GM23338 (cell line): ENCODE measurements at regions not wholly inside any gene's neighbourhood (a gene's known extent, or its start where the extent isn't known, plus 50 kb on each side); places are given as distances from the start of the nearest gene placed in this dataset.
A peak's percentile ranks its signal among the peaks of the same experiment; 100 is the strongest.

Experiments used
- ATAC-seq: fragments of 200-7000 bp; cut with Tn5 transposase; 3 replicates; pipeline ENCODE4 v1.9.1; 2020
- DNase-seq: peaks from one replicate; pipeline ENCODE4 v3.0.0-alpha.2; 2015; ENCODE audit warnings: low spot score
- H2AFZ ChIP-seq: fragments of 200-600 bp; sonication (generic); 2 replicates; pipeline ENCODE4 v1.8.0; 2016; ENCODE audit warnings: antibody characterized with exemption, mild to moderate bottlenecking, moderate library complexity
- H3F3A ChIP-seq: fragments of 200-600 bp; sonication (generic); replicated peaks from 2 replicates; pipeline ENCODE4 v1.8.0; 2017; ENCODE audit warnings: antibody characterized with exemption, mixed run types, low read depth
- H3K27ac ChIP-seq: fragments of 200-600 bp; sonication (generic); 2 replicates; pipeline ENCODE4 v1.6.1; 2016; ENCODE audit warnings: low read depth
- H3K27me3 ChIP-seq: fragments of 200-600 bp; sonication (generic); 2 replicates; pipeline ENCODE4 v1.8.0; 2016; ENCODE audit warnings: mild to moderate bottlenecking, mixed run types, moderate library complexity; ENCODE audit not compliant: insufficient read depth
- H3K36me3 ChIP-seq: fragments of 200-600 bp; sonication (generic); 2 replicates; pipeline ENCODE4 v1.8.0; 2016; ENCODE audit warnings: mild to moderate bottlenecking; ENCODE audit not compliant: insufficient read depth
- H3K4me1 ChIP-seq: fragments of 200-600 bp; sonication (generic); 2 replicates; pipeline ENCODE4 v1.8.0; 2016; ENCODE audit warnings: mild to moderate bottlenecking, moderate library complexity; ENCODE audit not compliant: insufficient read depth
- H3K4me2 ChIP-seq: fragments of 200-600 bp; sonication (generic); 2 replicates; pipeline ENCODE4 v1.7.1; 2017; ENCODE audit warnings: mixed run types
- H3K4me3 ChIP-seq: fragments of 200-600 bp; sonication (generic); 2 replicates; pipeline ENCODE4 v1.6.1; 2016; ENCODE audit warnings: mixed run types
- H3K79me2 ChIP-seq: fragments of 200-600 bp; sonication (generic); replicated peaks from 2 replicates; pipeline ENCODE4 v1.8.0; 2017; ENCODE audit warnings: mild to moderate bottlenecking; ENCODE audit not compliant: insufficient read depth
- H3K9me2 ChIP-seq: fragments of 200-600 bp; sonication (generic); 2 replicates; pipeline ENCODE4 v1.8.0; 2017; ENCODE audit not compliant: insufficient read depth
- H4K20me1 ChIP-seq: fragments of 200-600 bp; sonication (generic); replicated peaks from 2 replicates; pipeline ENCODE4 v1.8.0; 2017; ENCODE audit warnings: mild to moderate bottlenecking; ENCODE audit not compliant: insufficient read depth
- H3K27ac Mint-ChIP-seq: 2 replicates; pipeline ENCODE4 v1.8.0; 2020; ENCODE audit warnings: inconsistent platforms, mild to moderate bottlenecking, moderate library complexity, mixed read lengths
- H3K27me3 Mint-ChIP-seq: 3 replicates; pipeline ENCODE4 v1.8.0; 2022; ENCODE audit warnings: low read depth, mild to moderate bottlenecking, moderate library complexity, mixed read lengths, inconsistent platforms; ENCODE audit not compliant: insufficient read depth, poor library complexity
- H3K36me3 Mint-ChIP-seq: 3 replicates; pipeline ENCODE4 v1.8.0; 2021; ENCODE audit warnings: low read depth, mild to moderate bottlenecking, inconsistent platforms, moderate library complexity, mixed read lengths
- H3K4me1 Mint-ChIP-seq: 3 replicates; pipeline ENCODE4 v1.8.0; 2020; ENCODE audit warnings: mild to moderate bottlenecking, inconsistent platforms, mixed read lengths
- H3K4me3 Mint-ChIP-seq: 3 replicates; pipeline ENCODE4 v1.8.0; 2021; ENCODE audit warnings: moderate library complexity, mild to moderate bottlenecking, inconsistent platforms, mixed read lengths
- H3K9me3 Mint-ChIP-seq: 3 replicates; pipeline ENCODE4 v1.8.0; 2020; ENCODE audit warnings: moderate library complexity, mild to moderate bottlenecking, inconsistent platforms, mixed read lengths
- CTCF ChIP-seq, 2 experiments: fragments of 200-600 bp in 1 of 2; sonication (generic) in 1 of 2; conservative IDR thresholded peaks; 2 replicates each; pipeline versions ENCODE4 v1.5.1 to v1.6.1; 2016 to 2017; ENCODE audit warnings: antibody characterized with exemption in 2 of 2, low read depth in 2 of 2, mild to moderate bottlenecking in 2 of 2, moderate library complexity in 1 of 2
- EZH2phosphoT487 ChIP-seq: fragments of 200-600 bp; sonication (generic); IDR thresholded peaks from one replicate; pipeline ENCODE4 v1.8.1; 2018; ENCODE audit warnings: antibody characterized with exemption; ENCODE audit not compliant: unreplicated experiment
- JUNB ChIP-seq: IDR thresholded peaks from one replicate; pipeline ENCODE4 v1.6.1; 2016; ENCODE audit warnings: antibody characterized with exemption; ENCODE audit not compliant: unreplicated experiment
- TF ChIP-seq, protein P1 (sequence below): IDR thresholded peaks from 2 replicates; pipeline ENCODE4 v1.6.1; 2016; ENCODE audit warnings: antibody characterized with exemption
- TF ChIP-seq, protein P2 (sequence below): fragments of 250-450 bp; sonication (Bioruptor Pico); IDR thresholded peaks from 2 replicates; pipeline ENCODE4 v1.5.0; 2020; ENCODE audit warnings: mild to moderate bottlenecking, moderate library complexity

DNA sequence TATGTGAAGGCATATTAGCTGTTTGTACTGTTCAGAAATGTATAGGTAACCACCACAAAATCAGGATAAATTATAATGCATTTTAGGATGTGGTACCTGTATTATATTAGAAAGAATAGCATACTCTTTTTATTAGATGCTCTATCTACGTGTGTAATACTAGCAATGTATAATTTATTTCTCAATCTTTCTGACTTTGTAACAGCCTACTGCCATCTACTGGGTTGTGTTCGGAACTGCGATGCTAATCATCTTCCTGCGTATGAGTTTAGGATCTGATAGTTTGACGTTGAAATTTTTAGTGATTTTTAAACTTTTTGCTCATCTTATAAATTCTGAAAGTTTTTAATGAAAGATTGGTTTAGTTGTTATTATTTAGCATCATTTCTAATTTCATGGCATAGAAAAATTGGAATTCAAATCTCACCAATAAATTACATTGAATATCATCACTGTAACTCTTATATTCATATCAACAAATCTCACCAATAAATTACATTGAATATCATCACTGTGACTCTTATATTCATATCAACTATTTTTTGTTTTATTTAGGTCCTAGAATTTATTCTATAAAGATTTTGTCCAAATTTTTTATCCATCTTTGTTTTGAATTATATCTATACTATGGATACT is 322.7 kb upstream of the ZNF717 start:
- Mint-ChIP-seq H3K27ac (no peak overlapping the region), H3K4me1 (peaks cover 7% of the 10 kb centered on the region; the same call in 2 of the 3 replicates), H3K36me3 (no peaks in the 10 kb centered on the region), H3K4me3 (no peak overlapping the region), H3K27me3 (no peaks in the 10 kb centered on the region), H3K9me3 (no peaks in the 10 kb centered on the region)
- no peaks in the 10 kb centered on the region for H3F3A ChIP-seq
- H4K20me1 ChIP-seq, result no peaks in the 10 kb centered on the region
- H3K27ac ChIP-seq, result no peak overlapping the region
- H3K36me3 ChIP-seq, result no peaks in the 10 kb centered on the region
- peak; percentile 70 for DNase-seq
- no peaks in the 10 kb centered on the region for H3K79me2 ChIP-seq
- no peaks in the 10 kb centered on the region for H3K27me3 ChIP-seq
- no peak for ATAC-seq
- H2AFZ ChIP-seq, result no peak overlapping the region
- 0 out of 2 replicates have a peak, but pooled peaks cover 8% of the 10 kb centered on the region for H3K4me1 ChIP-seq
- TF ChIP-seq EZH2phosphoT487 (no peak), CTCF (conservative IDR thresholded peaks at IDR 0.05; ENCODE audit: low read depth in 2 of 2) (peak; percentile 82 to 99)
- no peak overlapping the region for H3K4me3 ChIP-seq
- no peaks in the 10 kb centered on the region for H3K9me2 ChIP-seq
- no peak overlapping the region for H3K4me2 ChIP-seq

- H3K27ac Mint-ChIP-seq, result no peak overlapping the region
- H3K9me2 ChIP-seq, result no peaks in the 10 kb centered on the region
- no peak overlapping the region for H3K4me3 ChIP-seq
- no peaks in the 10 kb centered on the region for H3K27me3 ChIP-seq
- peaks cover 3% of the 10 kb centered on the region; the same call in 1 of the 3 replicates for H3K4me1 Mint-ChIP-seq
- H3K4me1 ChIP-seq, result 0 out of 2 replicates have a peak, but pooled peaks cover 7% of the 10 kb centered on the region
- H3K9me3 Mint-ChIP-seq, result no peaks in the 10 kb centered on the region; the same call in 2 of the 3 replicates
- H3K4me3 Mint-ChIP-seq, result no peak overlapping the region
- no peak overlapping the region for H3K27ac ChIP-seq
- no peaks in the 10 kb centered on the region for H3K36me3 Mint-ChIP-seq
- no peaks in the 10 kb centered on the region for H4K20me1 ChIP-seq
- H3K36me3 ChIP-seq, result no peaks in the 10 kb centered on the region
- H3K27me3 Mint-ChIP-seq, result no peaks in the 10 kb centered on the region
- H2AFZ ChIP-seq, result no peak overlapping the region
- H3F3A ChIP-seq, result no peaks in the 10 kb centered on the region
- H3K4me2 ChIP-seq, result no peak overlapping the region
- ATAC-seq, result no peak
- no peaks in the 10 kb centered on the region for H3K79me2 ChIP-seq
- DNase-seq, result no peak
- TF ChIP-seq CTCF (conservative IDR thresholded peaks at IDR 0.05; ENCODE audit: low read depth in 2 of 2) (no peak), JUNB (no peak)
- TF ChIP-seq, protein P1, sequence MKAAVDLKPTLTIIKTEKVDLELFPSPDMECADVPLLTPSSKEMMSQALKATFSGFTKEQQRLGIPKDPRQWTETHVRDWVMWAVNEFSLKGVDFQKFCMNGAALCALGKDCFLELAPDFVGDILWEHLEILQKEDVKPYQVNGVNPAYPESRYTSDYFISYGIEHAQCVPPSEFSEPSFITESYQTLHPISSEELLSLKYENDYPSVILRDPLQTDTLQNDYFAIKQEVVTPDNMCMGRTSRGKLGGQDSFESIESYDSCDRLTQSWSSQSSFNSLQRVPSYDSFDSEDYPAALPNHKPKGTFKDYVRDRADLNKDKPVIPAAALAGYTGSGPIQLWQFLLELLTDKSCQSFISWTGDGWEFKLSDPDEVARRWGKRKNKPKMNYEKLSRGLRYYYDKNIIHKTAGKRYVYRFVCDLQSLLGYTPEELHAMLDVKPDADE, result no peak
- TF ChIP-seq, protein P2, sequence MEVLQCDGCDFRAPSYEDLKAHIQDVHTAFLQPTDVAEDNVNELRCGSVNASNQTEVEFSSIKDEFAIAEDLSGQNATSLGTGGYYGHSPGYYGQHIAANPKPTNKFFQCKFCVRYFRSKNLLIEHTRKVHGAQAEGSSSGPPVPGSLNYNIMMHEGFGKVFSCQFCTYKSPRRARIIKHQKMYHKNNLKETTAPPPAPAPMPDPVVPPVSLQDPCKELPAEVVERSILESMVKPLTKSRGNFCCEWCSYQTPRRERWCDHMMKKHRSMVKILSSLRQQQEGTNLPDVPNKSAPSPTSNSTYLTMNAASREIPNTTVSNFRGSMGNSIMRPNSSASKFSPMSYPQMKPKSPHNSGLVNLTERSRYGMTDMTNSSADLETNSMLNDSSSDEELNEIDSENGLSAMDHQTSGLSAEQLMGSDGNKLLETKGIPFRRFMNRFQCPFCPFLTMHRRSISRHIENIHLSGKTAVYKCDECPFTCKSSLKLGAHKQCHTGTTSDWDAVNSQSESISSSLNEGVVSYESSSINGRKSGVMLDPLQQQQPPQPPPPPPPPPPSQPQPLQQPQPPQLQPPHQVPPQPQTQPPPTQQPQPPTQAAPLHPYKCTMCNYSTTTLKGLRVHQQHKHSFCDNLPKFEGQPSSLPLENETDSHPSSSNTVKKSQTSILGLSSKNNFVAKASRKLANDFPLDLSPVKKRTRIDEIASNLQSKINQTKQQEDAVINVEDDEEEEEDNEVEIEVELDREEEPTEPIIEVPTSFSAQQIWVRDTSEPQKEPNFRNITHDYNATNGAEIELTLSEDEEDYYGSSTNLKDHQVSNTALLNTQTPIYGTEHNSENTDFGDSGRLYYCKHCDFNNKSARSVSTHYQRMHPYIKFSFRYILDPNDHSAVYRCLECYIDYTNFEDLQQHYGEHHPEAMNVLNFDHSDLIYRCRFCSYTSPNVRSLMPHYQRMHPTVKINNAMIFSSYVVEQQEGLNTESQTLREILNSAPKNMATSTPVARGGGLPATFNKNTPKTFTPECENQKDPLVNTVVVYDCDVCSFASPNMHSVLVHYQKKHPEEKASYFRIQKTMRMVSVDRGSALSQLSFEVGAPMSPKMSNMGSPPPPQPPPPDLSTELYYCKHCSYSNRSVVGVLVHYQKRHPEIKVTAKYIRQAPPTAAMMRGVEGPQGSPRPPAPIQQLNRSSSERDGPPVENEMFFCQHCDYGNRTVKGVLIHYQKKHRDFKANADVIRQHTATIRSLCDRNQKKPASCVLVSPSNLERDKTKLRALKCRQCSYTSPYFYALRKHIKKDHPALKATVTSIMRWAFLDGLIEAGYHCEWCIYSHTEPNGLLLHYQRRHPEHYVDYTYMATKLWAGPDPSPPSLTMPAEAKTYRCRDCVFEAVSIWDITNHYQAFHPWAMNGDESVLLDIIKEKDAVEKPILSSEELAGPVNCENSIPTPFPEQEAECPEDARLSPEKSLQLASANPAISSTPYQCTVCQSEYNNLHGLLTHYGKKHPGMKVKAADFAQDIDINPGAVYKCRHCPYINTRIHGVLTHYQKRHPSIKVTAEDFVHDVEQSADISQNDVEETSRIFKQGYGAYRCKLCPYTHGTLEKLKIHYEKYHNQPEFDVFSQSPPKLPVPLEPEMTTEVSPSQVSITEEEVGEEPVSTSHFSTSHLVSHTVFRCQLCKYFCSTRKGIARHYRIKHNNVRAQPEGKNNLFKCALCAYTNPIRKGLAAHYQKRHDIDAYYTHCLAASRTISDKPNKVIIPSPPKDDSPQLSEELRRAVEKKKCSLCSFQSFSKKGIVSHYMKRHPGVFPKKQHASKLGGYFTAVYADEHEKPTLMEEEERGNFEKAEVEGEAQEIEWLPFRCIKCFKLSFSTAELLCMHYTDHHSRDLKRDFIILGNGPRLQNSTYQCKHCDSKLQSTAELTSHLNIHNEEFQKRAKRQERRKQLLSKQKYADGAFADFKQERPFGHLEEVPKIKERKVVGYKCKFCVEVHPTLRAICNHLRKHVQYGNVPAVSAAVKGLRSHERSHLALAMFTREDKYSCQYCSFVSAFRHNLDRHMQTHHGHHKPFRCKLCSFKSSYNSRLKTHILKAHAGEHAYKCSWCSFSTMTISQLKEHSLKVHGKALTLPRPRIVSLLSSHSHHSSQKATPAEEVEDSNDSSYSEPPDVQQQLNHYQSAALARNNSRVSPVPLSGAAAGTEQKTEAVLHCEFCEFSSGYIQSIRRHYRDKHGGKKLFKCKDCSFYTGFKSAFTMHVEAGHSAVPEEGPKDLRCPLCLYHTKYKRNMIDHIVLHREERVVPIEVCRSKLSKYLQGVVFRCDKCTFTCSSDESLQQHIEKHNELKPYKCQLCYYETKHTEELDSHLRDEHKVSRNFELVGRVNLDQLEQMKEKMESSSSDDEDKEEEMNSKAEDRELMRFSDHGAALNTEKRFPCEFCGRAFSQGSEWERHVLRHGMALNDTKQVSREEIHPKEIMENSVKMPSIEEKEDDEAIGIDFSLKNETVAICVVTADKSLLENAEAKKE (CRISPR knock-in tag), result no peak
These were observed 326.5 kb upstream of the ZNF717 start for GRCh38 chr3:76111808-76112207.
